ENCODE measurements at regions not wholly inside any gene's neighbourhood (a gene's known extent, or its start where the extent isn't known, plus 50 kb on each side); places are given as distances from the start of the nearest gene placed in this dataset.
A peak's percentile ranks its signal among the peaks of the same experiment; 100 is the strongest.

- no peak for DNase-seq (ENCODE audit: low spot score)
- in situ Hi-C loops (cut with HindIII; ENCODE audit: low sequenced_read_pairs) = no loop called here
These were observed 403.9 kb upstream of the LMCD1 start for GRCh38 chr3:8097690-8098089.

- DNase-seq (ENCODE audit: low spot score) = no peak
These were observed 397.7 kb upstream of the LMCD1 start for GRCh38 chr3:8103954-8104353.

GRCh38 chr3:8106921-8107320 lies 394.7 kb upstream of the LMCD1 start:
- in situ Hi-C loops (cut with HindIII; ENCODE audit: low sequenced_read_pairs) = no loop called here
- no peak for DNase-seq (ENCODE audit: low spot score)

More at GRCh38 chr3:8103954-8104353, 397.7 kb upstream of the LMCD1 start:
- in situ Hi-C loops (cut with HindIII; ENCODE audit: low sequenced_read_pairs) = no loop called here

GRCh38 chr3:8110966-8111798 lies 390.4 kb upstream of the LMCD1 start:
- in situ Hi-C loops (cut with HindIII; ENCODE audit: low sequenced_read_pairs) = no loop called here
- peak; percentile 63 for DNase-seq (ENCODE audit: low spot score)

- no peak for DNase-seq (ENCODE audit: low spot score)
- in situ Hi-C loops (cut with HindIII; ENCODE audit: low sequenced_read_pairs) = no loop called here
These were observed 389.0 kb upstream of the LMCD1 start for GRCh38 chr3:8112587-8112986.

GRCh38 chr3:8113626-8114025 lies 388.0 kb upstream of the LMCD1 start:
- DNase-seq (ENCODE audit: low spot score) = no peak
- in situ Hi-C loops (cut with HindIII; ENCODE audit: low sequenced_read_pairs) = no loop called here

DNA sequence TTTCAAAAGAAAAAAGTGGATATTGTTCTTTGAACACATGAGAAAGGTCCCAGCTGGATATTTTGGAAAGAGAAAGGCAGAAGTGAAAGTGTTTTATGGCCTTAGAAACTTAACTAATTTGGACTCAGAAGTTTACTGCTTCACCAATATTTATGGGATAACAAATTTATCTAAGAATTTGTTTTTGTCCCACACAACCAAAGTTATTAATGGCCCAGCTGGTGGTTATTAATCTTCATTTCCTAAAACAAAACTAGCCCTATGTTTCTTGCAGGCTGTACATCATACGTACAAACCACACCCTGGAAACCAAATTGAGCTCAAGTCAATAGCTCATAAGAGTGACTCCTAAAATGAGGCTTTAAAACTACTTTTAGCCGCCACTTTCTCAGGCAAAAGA lies 372.9 kb upstream of the LMCD1 start:
- DNase-seq (ENCODE audit: low spot score) = no peak
- in situ Hi-C loops (cut with HindIII; ENCODE audit: low sequenced_read_pairs) = no loop called here

- in situ Hi-C loops (cut with HindIII; ENCODE audit: low sequenced_read_pairs) = no loop called here
- no peak for DNase-seq (ENCODE audit: low spot score)
These were observed 365.1 kb upstream of the LMCD1 start for GRCh38 chr3:8136553-8136952.

DNA sequence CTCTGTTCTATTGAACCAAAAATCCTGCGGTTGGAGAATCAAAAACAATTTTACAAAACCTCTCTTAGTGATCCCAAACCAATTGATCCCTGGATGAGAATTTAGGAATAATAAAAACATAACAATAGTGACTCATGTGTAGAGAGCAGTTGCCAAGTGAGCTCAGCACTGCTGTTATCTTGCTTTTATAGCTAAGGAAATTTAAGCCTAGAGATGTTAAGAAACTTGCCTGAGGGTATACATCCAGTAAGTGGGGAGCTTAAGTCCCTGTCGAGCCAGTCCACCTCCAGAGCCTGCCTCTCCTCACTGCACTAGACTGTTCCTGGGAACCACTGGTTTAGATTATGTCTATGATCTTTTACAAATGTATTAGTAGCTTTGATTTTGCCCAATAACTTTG lies 358.4 kb upstream of the LMCD1 start:
- no peak for DNase-seq (ENCODE audit: low spot score)
- in situ Hi-C loops (cut with HindIII; ENCODE audit: low sequenced_read_pairs) = no loop called here

DNA sequence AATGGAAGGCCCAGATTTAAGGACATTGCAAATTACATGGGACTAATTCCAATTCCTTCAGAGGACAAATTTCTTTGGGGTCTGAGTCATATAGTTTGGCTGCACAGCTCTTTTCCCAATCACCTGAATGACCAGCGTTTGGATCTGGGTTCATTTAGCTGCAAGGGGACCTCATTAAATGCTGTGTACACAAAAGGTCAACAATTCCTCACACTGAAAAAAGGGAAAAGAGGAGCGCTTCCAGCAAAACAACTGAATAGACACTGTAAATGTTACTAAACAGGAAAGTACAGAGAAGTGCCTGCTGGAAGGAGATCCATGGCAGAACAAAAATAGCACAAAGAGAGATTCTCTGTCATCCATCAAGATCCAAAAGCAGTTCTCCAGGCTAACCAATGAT lies 356.0 kb upstream of the LMCD1 start:
- no peak for DNase-seq (ENCODE audit: low spot score)

GRCh38 chr3:8147711-8148110 lies 353.9 kb upstream of the LMCD1 start:
- in situ Hi-C loops (cut with HindIII; ENCODE audit: low sequenced_read_pairs) = no loop called here
- DNase-seq (ENCODE audit: low spot score) = no peak

More for the DNA sequence above, 356.0 kb upstream of the LMCD1 start:
- in situ Hi-C loops (cut with HindIII; ENCODE audit: low sequenced_read_pairs) = no loop called here

DNA sequence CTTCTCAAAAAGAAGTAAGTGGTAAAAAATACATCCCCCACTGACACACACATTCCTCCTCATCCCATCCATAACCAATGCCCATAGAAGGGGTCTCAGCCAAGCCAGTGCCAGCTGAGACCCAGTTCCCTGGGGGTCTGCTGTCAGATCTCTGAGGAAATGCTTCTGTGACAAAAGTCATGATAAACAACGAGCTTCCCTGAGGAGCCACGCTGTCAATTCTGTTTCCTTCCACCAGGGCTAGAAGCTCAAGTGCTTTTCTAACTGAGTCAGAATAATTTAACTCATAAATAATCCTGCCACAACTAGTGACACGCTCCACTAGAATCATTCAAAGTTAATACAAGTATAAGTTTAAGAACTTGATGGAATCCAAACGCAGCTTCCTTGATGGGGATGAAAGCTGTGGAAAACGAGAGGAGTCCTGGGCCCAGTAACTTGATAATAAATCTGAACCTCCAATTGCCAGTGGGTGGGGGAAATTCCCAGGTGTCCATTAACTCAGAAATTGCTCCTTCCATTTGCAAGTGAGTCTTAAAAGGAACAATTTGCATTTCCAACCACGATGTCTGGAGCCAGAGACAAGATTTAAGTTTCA lies 348.7 kb upstream of the LMCD1 start:
- in situ Hi-C loops (cut with HindIII; ENCODE audit: low sequenced_read_pairs) = no loop called here
- DNase-seq (ENCODE audit: low spot score) = no peak

DNA sequence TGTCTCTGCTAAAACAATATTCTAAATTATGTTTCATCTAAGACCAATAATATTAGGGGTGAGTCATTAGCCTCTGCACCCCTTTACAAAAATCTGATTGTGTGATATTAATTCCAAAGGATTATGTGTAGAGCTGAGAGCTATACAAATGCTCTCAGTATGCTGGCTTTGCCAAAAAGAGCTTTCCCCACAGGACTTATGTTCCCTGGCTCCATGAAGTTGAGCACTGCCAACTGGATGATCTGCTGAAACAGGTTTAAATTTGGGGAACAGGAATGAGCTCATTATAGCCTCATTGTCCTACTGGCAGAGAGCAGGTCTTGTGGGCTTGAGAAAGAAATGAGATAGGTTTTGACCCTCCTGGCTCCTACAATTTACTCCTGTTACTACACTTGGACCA lies 347.8 kb upstream of the LMCD1 start:
- no peak for DNase-seq (ENCODE audit: low spot score)
- in situ Hi-C loops (cut with HindIII; ENCODE audit: low sequenced_read_pairs) = no loop called here

DNA sequence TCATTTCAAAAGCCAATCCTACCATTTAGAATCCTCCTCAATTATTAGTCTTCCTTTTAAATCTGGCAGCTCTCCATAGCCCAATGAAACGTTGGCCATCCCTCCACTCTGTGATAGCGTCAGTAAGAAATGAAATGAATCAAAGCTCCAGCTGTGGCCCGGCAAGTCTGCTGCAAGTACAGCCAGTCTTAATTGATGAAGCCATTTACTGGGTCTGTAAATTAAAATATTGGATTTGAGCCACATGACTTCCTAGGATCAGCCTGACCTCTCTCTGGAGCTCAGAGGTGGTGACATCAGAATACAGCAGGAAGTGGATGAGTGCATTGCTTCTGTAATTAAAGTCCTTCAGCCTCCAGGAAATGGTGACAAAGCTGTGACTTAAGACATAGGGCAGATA lies 347.0 kb upstream of the LMCD1 start:
- in situ Hi-C loops (cut with HindIII; ENCODE audit: low sequenced_read_pairs) = no loop called here
- DNase-seq (ENCODE audit: low spot score) = no peak

- in situ Hi-C loops (cut with HindIII; ENCODE audit: low sequenced_read_pairs) = no loop called here
- no peak for DNase-seq (ENCODE audit: low spot score)
These were observed 345.5 kb upstream of the LMCD1 start for GRCh38 chr3:8156138-8156537.

DNA sequence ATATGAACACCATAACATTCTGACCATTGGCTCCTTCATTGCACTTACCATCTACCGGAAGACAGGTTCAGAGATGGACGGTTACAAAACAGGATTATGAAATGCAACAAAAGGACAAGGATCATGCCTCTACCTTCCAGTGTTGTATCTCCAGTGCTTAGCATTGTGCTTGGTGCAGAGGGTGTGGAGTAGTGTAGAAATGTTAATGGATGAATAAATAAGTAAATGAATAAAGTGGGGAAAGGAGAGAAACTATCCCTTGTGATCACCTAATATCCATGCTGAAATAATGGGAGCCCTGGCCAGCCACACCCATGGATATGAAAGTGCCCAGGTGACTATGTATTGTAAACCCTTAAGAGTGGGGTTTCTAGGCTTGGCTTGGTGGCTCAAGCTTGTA lies 344.8 kb upstream of the LMCD1 start:
- DNase-seq (ENCODE audit: low spot score) = no peak
- in situ Hi-C loops (cut with HindIII; ENCODE audit: low sequenced_read_pairs) = no loop called here

GRCh38 chr3:8157640-8158039 lies 344.0 kb upstream of the LMCD1 start:
- in situ Hi-C loops (cut with HindIII; ENCODE audit: low sequenced_read_pairs) = no loop called here
- no peak for DNase-seq (ENCODE audit: low spot score)

DNA sequence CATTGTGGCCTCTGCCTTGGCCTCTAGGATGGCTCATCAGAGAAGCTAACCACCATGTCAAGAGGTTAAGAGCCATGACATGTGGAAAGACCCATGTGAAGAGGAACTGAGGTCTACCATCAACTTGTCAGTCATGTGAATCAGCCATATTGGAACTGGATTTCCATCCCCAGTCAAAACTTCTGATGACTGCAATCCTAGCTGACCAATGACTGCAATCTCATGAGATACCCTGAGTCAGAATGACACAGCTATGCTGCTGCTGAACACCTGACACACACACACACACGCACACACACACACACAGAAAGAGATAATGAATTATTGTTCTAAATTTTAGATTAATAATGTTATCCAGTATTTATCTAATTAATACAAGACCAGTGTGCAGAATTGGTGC lies 337.5 kb upstream of the LMCD1 start:
- no peak for DNase-seq (ENCODE audit: low spot score)

GRCh38 chr3:8166014-8166413 lies 335.6 kb upstream of the LMCD1 start:
- no peak for DNase-seq (ENCODE audit: low spot score)
- in situ Hi-C loops (cut with HindIII; ENCODE audit: low sequenced_read_pairs) = no loop called here

More for the DNA sequence above, 337.5 kb upstream of the LMCD1 start:
- in situ Hi-C loops (cut with HindIII; ENCODE audit: low sequenced_read_pairs) = no loop called here

DNA sequence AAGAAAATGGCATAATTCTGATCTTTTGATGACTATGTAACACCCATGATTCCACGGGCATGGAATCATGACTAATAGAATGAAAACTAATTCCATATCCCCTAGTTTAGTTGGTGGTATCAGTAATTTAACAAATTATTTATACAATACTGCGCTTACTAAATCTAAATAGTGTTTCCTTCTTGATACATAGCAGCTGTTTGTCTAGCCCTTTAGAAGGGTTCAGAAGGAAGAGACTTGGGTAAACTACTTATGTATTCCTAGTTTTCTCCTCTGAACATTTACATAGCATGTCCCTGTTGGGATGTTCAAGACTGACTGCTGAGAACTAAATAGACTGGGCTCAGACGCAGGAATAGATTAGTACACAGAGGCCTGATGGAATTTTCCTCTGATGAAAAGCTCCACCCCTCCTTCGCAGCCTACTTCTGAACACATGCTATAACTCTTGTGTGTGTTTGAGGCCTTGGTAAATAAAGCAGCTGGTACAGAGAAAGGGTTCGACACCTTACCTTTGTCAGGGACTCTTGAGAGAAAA lies 330.6 kb upstream of the LMCD1 start:
- no peak for DNase-seq (ENCODE audit: low spot score)
- in situ Hi-C loops (cut with HindIII; ENCODE audit: low sequenced_read_pairs) = no loop called here

GRCh38 chr3:8173892-8174291 lies 327.7 kb upstream of the LMCD1 start:
- DNase-seq (ENCODE audit: low spot score) = no peak
- in situ Hi-C loops (cut with HindIII; ENCODE audit: low sequenced_read_pairs) = no loop called here
